Caco-2 (cell line): ENCODE measurements at regions not wholly inside any gene's neighbourhood (a gene's known extent, or its start where the extent isn't known, plus 50 kb on each side); places are given as distances from the start of the nearest gene placed in this dataset.

ENCODE experiments used
- BruUV-seq: library from RNA; stranded (reverse); fragments of 400-500 nt; replicated peaks from 2 replicates; lab custom pipeline; 2021; lab: Mats Ljungman, UMichigan
- CTCF ChIA-PET: fragments of 300-600 bp; sonication (Branson Sonifier 250); formaldehyde crosslinking; loops from one replicate; lab custom pipeline; 2022; ENCODE audit warnings: antibody characterized with exemption; lab: Charles Lee
- POLR2A ChIA-PET: fragments of 300-600 bp; sonication (Branson Sonifier 250); formaldehyde crosslinking; loops from one replicate; lab custom pipeline; 2022; ENCODE audit warnings: antibody characterized with exemption; lab: Charles Lee
- DNase-seq, 2 experiments: peaks; one replicate each; pipeline versions ENCODE4 v3.0.0 to v3.0.0-alpha.2; 2020 to 2022
- H3K27me3 ChIP-seq: replicated peaks from 2 replicates; pipeline ENCODE4 v1.6.0; 2011; ENCODE audit warnings: low read length; ENCODE audit not compliant: control insufficient read depth, insufficient read depth
- H3K36me3 ChIP-seq: 2 replicates; pipeline ENCODE4 v1.5.1; 2011; ENCODE audit warnings: low read length; ENCODE audit not compliant: control insufficient read depth, insufficient read depth
- H3K4me1 ChIP-seq: fragments of 250-450 bp; sonication (Bioruptor Pico); 2 replicates; pipeline ENCODE4 v1.5.1; 2020; ENCODE audit warnings: mild to moderate bottlenecking
- H3K4me3 ChIP-seq: 2 replicates; pipeline ENCODE4 v1.5.1; 2011; ENCODE audit warnings: low read depth, mild to moderate bottlenecking, control low read depth, low read length
- H3K9me3 ChIP-seq: fragments of 250-450 bp; sonication (Bioruptor Pico); 2 replicates; pipeline ENCODE4 v1.5.1; 2020; ENCODE audit warnings: mild to moderate bottlenecking, moderate library complexity
- H3K27ac Mint-ChIP-seq: one replicate; pipeline ENCODE4 v1.8.0; 2022; ENCODE audit warnings: mixed read lengths; ENCODE audit not compliant: unreplicated experiment
- H3K27me3 Mint-ChIP-seq: one replicate; pipeline ENCODE4 v1.8.0; 2022; ENCODE audit warnings: mixed read lengths; ENCODE audit not compliant: insufficient read depth, unreplicated experiment
- H3K36me3 Mint-ChIP-seq: one replicate; pipeline ENCODE4 v1.8.0; 2022; ENCODE audit warnings: mild to moderate bottlenecking, mixed read lengths; ENCODE audit not compliant: insufficient read depth, unreplicated experiment
- H3K4me1 Mint-ChIP-seq: one replicate; pipeline ENCODE4 v1.8.0; 2022; ENCODE audit warnings: low read depth, mixed read lengths; ENCODE audit not compliant: unreplicated experiment
- H3K4me3 Mint-ChIP-seq: one replicate; pipeline ENCODE4 v1.8.0; 2022; ENCODE audit warnings: mild to moderate bottlenecking, moderate library complexity, mixed read lengths; ENCODE audit not compliant: unreplicated experiment
- H3K9me3 Mint-ChIP-seq: one replicate; pipeline ENCODE4 v1.8.0; 2022; ENCODE audit warnings: mixed read lengths; ENCODE audit not compliant: unreplicated experiment
- CTCF ChIP-seq, 2 experiments: fragments of 200-600 bp in 1 of 2; IDR thresholded peaks; 1 replicate in 1 of 2; 2 replicates in 1 of 2; pipeline versions ENCODE4 v1.5.1 to v1.8.0; 2011 to 2022; ENCODE audit warnings: antibody characterized with exemption in 1 of 2, control low read depth in 1 of 2, inconsistent platforms in 1 of 2, low read depth in 1 of 2, low read length in 1 of 2, mild to moderate bottlenecking in 1 of 2, moderate library complexity in 1 of 2; ENCODE audit not compliant: insufficient read depth in 1 of 2, severe bottlenecking in 1 of 2, unreplicated experiment in 1 of 2
- intact Hi-C: fragments of 100-400 bp; cut with micrococcal nuclease; formaldehyde crosslinking; loops from one replicate; pipeline ENCODE4 v1.10.0; 2022; ENCODE audit not compliant: unreplicated experiment

GRCh38 chr14:65948302-65948701 lies 535.8 kb downstream of the FUT8 start:
- H3K4me1 ChIP-seq = no peaks in the 10 kb centered on the region
- BruUV-seq = no TSS peak
- intact Hi-C loops = no loop called here
- peak; percentile 8 to 45 for DNase-seq
- no peaks in the 10 kb centered on the region for H3K36me3 Mint-ChIP-seq
- no peaks in the 10 kb centered on the region for H3K9me3 ChIP-seq
- peaks cover 5% of the 10 kb centered on the region for H3K27me3 Mint-ChIP-seq
- no peak for TF ChIP-seq CTCF (IDR thresholded peaks at IDR 0.05; ENCODE audit: insufficient read depth in 1 of 2, low read depth in 1 of 2, low read length in 1 of 2, severe bottlenecking in 1 of 2, unreplicated experiment in 1 of 2)
- H3K4me1 Mint-ChIP-seq = peaks cover 10% of the 10 kb centered on the region
- peak overlapping the region; percentile 3 for H3K4me3 Mint-ChIP-seq
- H3K36me3 ChIP-seq = no peaks in the 10 kb centered on the region
- no peaks in the 10 kb centered on the region; the same call in 1 of the 2 replicates for H3K27me3 ChIP-seq
- CTCF ChIA-PET = interaction anchor here (1.0 kb wide), 1 partner anchor 13 kb away, joined by 3 read pairs; no protein-coding TSS in a partner anchor
- POLR2A ChIA-PET = no interaction called here
- H3K4me3 ChIP-seq = no peak overlapping the region
- no peak overlapping the region for H3K27ac Mint-ChIP-seq
- H3K9me3 Mint-ChIP-seq = no peaks in the 10 kb centered on the region

DNA sequence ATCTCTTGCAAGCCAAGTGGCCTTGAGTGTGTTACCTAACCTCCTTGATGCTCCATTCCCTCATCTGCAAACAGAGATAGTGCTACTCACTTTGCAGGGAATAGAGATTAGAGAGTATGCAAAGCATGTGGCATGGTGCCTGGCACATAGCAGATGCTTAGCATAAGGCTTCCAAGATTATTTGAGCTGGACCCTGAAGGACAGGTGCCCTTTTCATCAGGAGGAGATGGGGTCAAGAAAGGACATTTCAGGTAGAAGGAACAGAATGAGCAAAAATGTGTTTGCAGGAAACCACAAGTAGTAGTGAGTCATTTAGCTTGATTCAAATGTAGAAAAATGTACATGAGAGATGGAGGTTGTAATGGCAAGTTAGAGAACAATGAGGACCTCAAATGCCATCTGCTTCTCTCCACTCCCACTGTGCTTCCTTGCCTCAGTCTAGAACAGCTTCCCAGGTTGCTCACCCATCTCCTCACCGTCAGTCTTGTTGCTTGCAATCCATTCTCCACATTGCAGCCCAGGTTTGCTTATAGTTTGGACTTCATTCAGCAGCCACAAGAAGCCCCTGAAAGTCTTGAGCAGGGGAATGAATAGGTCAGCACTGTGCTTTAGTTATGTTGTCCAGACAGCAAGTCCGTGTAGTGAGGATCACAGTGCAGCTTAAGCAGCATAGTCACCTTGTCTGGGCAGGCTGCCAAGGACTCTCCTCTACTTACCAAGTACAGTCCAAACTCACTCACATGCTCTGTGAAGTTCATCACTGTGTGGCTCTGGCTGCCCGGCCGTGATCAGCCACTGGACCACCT lies 536.3 kb upstream of the CCDC196 start:
- Histone ChIP-seq H3K36me3 (no peaks in the 10 kb centered on the region), H3K4me1 (no peaks in the 10 kb centered on the region), H3K27me3 (no peaks in the 10 kb centered on the region; the same call in 1 of the 2 replicates), H3K4me3 (no peak overlapping the region), H3K9me3 (no peaks in the 10 kb centered on the region)
- no peak for DNase-seq
- peaks cover 5% of the 10 kb centered on the region for H3K27me3 Mint-ChIP-seq
- ChIA-PET POLR2A (no interaction called here), CTCF (no interaction called here)
- peaks cover 10% of the 10 kb centered on the region for H3K4me1 Mint-ChIP-seq
- BruUV-seq = no TSS peak
- no peaks in the 10 kb centered on the region for H3K9me3 Mint-ChIP-seq
- no peaks in the 10 kb centered on the region for H3K36me3 Mint-ChIP-seq
- no peak overlapping the region for H3K4me3 Mint-ChIP-seq
- TF ChIP-seq CTCF (IDR thresholded peaks at IDR 0.05; ENCODE audit: insufficient read depth in 1 of 2, low read depth in 1 of 2, low read length in 1 of 2, severe bottlenecking in 1 of 2, unreplicated experiment in 1 of 2) = no peak
- intact Hi-C loops = no loop called here
- no peak overlapping the region for H3K27ac Mint-ChIP-seq

GRCh38 chr14:65954942-65955341 lies 531.2 kb upstream of the CCDC196 start:
- Histone ChIP-seq H3K9me3 (no peaks in the 10 kb centered on the region), H3K4me1 (no peaks in the 10 kb centered on the region), H3K36me3 (no peaks in the 10 kb centered on the region), H3K4me3 (no peak overlapping the region), H3K27me3 (no peaks in the 10 kb centered on the region; the same call in 1 of the 2 replicates)
- intact Hi-C loops = no loop called here
- CTCF ChIA-PET = no interaction called here
- no peak for TF ChIP-seq CTCF (IDR thresholded peaks at IDR 0.05; ENCODE audit: insufficient read depth in 1 of 2, low read depth in 1 of 2, low read length in 1 of 2, severe bottlenecking in 1 of 2, unreplicated experiment in 1 of 2)
- no peak overlapping the region for H3K27ac Mint-ChIP-seq
- POLR2A ChIA-PET = no interaction called here
- BruUV-seq = no TSS peak
- H3K36me3 Mint-ChIP-seq = no peaks in the 10 kb centered on the region
- no peaks in the 10 kb centered on the region for H3K9me3 Mint-ChIP-seq
- H3K4me3 Mint-ChIP-seq = no peak overlapping the region
- no peaks in the 10 kb centered on the region for H3K27me3 Mint-ChIP-seq
- DNase-seq = no peak
- no peaks in the 10 kb centered on the region for H3K4me1 Mint-ChIP-seq
